Epithelial cell of esophagus (primary cell): ENCODE measurements at regions not wholly inside any gene's neighbourhood (a gene's known extent, or its start where the extent isn't known, plus 50 kb on each side); places are given as distances from the start of the nearest gene placed in this dataset.
A peak's percentile ranks its signal among the peaks of the same experiment; 100 is the strongest.

Experiments used
- DNase-seq: peaks from one replicate; pipeline ENCODE4 v3.0.0; 2010; ENCODE audit warnings: low read depth
- H3K4me3 ChIP-seq: 2 replicates; pipeline ENCODE4 v1.5.1; 2011; ENCODE audit warnings: mild to moderate bottlenecking, low read length, control low read depth
- CTCF ChIP-seq: IDR thresholded peaks from 2 replicates; pipeline ENCODE4 v1.5.1; 2011; ENCODE audit warnings: low read depth, mild to moderate bottlenecking, low read length, control low read depth, inconsistent platforms; ENCODE audit not compliant: insufficient read depth; ENCODE audit errors: missing control alignments

GRCh38 chr5:14090755-14091154 is 52.4 kb upstream of the TRIO start:
- DNase-seq = no peak
- H3K4me3 ChIP-seq = no peak overlapping the region
- TF ChIP-seq CTCF = no peak

- no peak overlapping the region for H3K4me3 ChIP-seq
- no peak for DNase-seq
- TF ChIP-seq CTCF = no peak
These were observed 52.9 kb upstream of the TRIO start for GRCh38 chr5:14090290-14090689.

GRCh38 chr5:14089198-14089597 is 53.9 kb upstream of the TRIO start:
- H3K4me3 ChIP-seq = no peak overlapping the region
- no peak for DNase-seq
- TF ChIP-seq CTCF = no peak

GRCh38 chr5:14086261-14086660 is 56.9 kb upstream of the TRIO start:
- DNase-seq = peak; percentile 32

GRCh38 chr5:14082973-14083372 is 60.2 kb upstream of the TRIO start:
- DNase-seq = no peak
- no peak for TF ChIP-seq CTCF
- no peak overlapping the region for H3K4me3 ChIP-seq

More at GRCh38 chr5:14086261-14086660, 56.9 kb upstream of the TRIO start:
- TF ChIP-seq CTCF = no peak
- no peak overlapping the region for H3K4me3 ChIP-seq

GRCh38 chr5:14082523-14082922 is 60.6 kb upstream of the TRIO start:
- DNase-seq = no peak
- TF ChIP-seq CTCF = no peak

GRCh38 chr5:14081791-14082190 is 61.4 kb upstream of the TRIO start:
- H3K4me3 ChIP-seq = no peak overlapping the region
- DNase-seq = peak; percentile 55
- no peak for TF ChIP-seq CTCF

More at GRCh38 chr5:14082523-14082922, 60.6 kb upstream of the TRIO start:
- no peak overlapping the region for H3K4me3 ChIP-seq
